Gastroesophageal sphincter (tissue), 4 donors: ENCODE measurements at regions not wholly inside any gene's neighbourhood (a gene's known extent, or its start where the extent isn't known, plus 50 kb on each side); places are given as distances from the start of the nearest gene placed in this dataset.

Experiments used
- ATAC-seq: fragments of 150-250 bp; one replicate; pipeline ENCODE4 v1.9.1; 2016; ENCODE audit warnings: mild to moderate bottlenecking, moderate library complexity
- H3K27ac ChIP-seq, 4 donors: fragments of 200-600 bp; sonication (generic) in 3 of 4; 1 replicate in 3 of 4; 2 replicates in 1 of 4; pipeline ENCODE4 v1.5.1; 2016 to 2019
- H3K27me3 ChIP-seq: fragments of 200-600 bp; sonication (generic); one replicate; pipeline ENCODE4 v1.5.1; 2019
- H3K36me3 ChIP-seq, 2 donors: fragments of 200-600 bp; sonication (generic); one replicate each; pipeline ENCODE4 v1.5.1; 2019; ENCODE audit warnings: control low read depth in 1 of 2
- H3K4me1 ChIP-seq, 3 donors: fragments of 200-600 bp; sonication (generic); 1 replicate in 2 of 3; 2 replicates in 1 of 3; pipeline ENCODE4 v1.5.1; 2016 to 2019; ENCODE audit warnings: control low read depth in 2 of 3
- H3K4me3 ChIP-seq, 2 donors: fragments of 200-600 bp; sonication (generic); one replicate each; pipeline ENCODE4 v1.5.1; 2019; ENCODE audit warnings: mild to moderate bottlenecking in 1 of 2, moderate library complexity in 1 of 2
- H3K9me3 ChIP-seq, 3 donors: fragments of 200-600 bp; sonication (generic); one replicate each; pipeline ENCODE4 v1.5.1; 2017 to 2019; ENCODE audit warnings: control low read depth in 2 of 3
- CTCF ChIP-seq, 4 experiments: fragments of 200-600 bp in 2 of 4; fragments of 450-650 bp in 2 of 4; sonication (generic) in 1 of 4; IDR thresholded peaks; one replicate each; pipeline ENCODE4 v1.5.1; 2017 to 2019; ENCODE audit warnings: antibody characterized with exemption in 4 of 4, mild to moderate bottlenecking in 2 of 4, moderate library complexity in 2 of 4
- EP300 ChIP-seq: sonication (generic); formaldehyde crosslinking; IDR thresholded peaks from one replicate; pipeline ENCODE4 v1.6.1; 2017; ENCODE audit warnings: antibody characterized with exemption, mild to moderate bottlenecking
- POLR2A ChIP-seq, 2 donors: fragments of 450-650 bp; IDR thresholded peaks; one replicate each; pipeline ENCODE4 v1.6.1; 2017; ENCODE audit warnings: antibody characterized with exemption in 2 of 2, mild to moderate bottlenecking in 2 of 2, moderate library complexity in 1 of 2
- POLR2AphosphoS5 ChIP-seq: sonication (generic); formaldehyde crosslinking; IDR thresholded peaks from one replicate; pipeline ENCODE4 v1.6.1; 2017; ENCODE audit warnings: antibody characterized with exemption
- whole genome bisulfite sequencing, 2 donors: methylation state at CpG; one replicate each; pipeline ENCODE4 v1.1.5; 2018; ENCODE audit warnings: low coverage in 1 of 2; 5-methylcytosine and 5-hydroxymethylcytosine counted together

GRCh38 chr18:10336749-10337350 is 117.6 kb upstream of the APCDD1 start:
- H3K4me3 ChIP-seq = no peak overlapping the region
- no peaks in the 10 kb centered on the region for H3K27me3 ChIP-seq
- WGBS, 2 donors = 75% methylated on average over 5 of the region's 14 CpGs; no CpG with 5 or more reads in 1 of the 2 donors
- H3K36me3 ChIP-seq = no peaks in the 10 kb centered on the region
- TF ChIP-seq POLR2A (IDR thresholded peaks at IDR 0.05) = no peak
- no peak for TF ChIP-seq CTCF (IDR thresholded peaks at IDR 0.05)
- TF ChIP-seq EP300 = no peak
- TF ChIP-seq POLR2AphosphoS5 = no peak
- H3K27ac ChIP-seq = no peak overlapping the region
- no peak for ATAC-seq
- H3K9me3 ChIP-seq = no peaks in the 10 kb centered on the region
- H3K4me1 ChIP-seq = no peaks in the 10 kb centered on the region

- Histone ChIP-seq H3K36me3 (no peaks in the 10 kb centered on the region), H3K27me3 (no peaks in the 10 kb centered on the region), H3K4me3 (no peak overlapping the region), H3K9me3 (no peaks in the 10 kb centered on the region), H3K27ac (no peak overlapping the region), H3K4me1 (no peaks in the 10 kb centered on the region)
- TF ChIP-seq POLR2AphosphoS5 = no peak
- no peak for TF ChIP-seq CTCF (IDR thresholded peaks at IDR 0.05)
- TF ChIP-seq EP300 = no peak
- TF ChIP-seq POLR2A (IDR thresholded peaks at IDR 0.05) = no peak
- no peak for ATAC-seq
- whole genome bisulfite sequencing, 2 donors = 88 to 92% methylated on average over 5 of the region's 5 CpGs
Measured at GRCh38 chr18:10340821-10341220, 113.6 kb upstream of the APCDD1 start.

GRCh38 chr18:10343778-10344177 is 110.7 kb upstream of the APCDD1 start:
- H3K9me3 ChIP-seq = no peaks in the 10 kb centered on the region
- no peak overlapping the region for H3K4me3 ChIP-seq
- peak overlapping the region in 1 of 4 donors; percentile 14 for H3K27ac ChIP-seq
- WGBS, 2 donors = 80 to 88% methylated on average over 1 of the region's 11 CpGs
- TF ChIP-seq CTCF (IDR thresholded peaks at IDR 0.05) (peak in 1 of 4 experiments; percentile 27), POLR2AphosphoS5 (no peak)
- no peaks in the 10 kb centered on the region for H3K4me1 ChIP-seq
- no peak for ATAC-seq
- H3K36me3 ChIP-seq = no peaks in the 10 kb centered on the region
- no peaks in the 10 kb centered on the region for H3K27me3 ChIP-seq

- WGBS, 2 donors = 73 to 78% methylated on average over 3 to 9 of the region's 17 CpGs
- no peak for ATAC-seq
Measured at GRCh38 chr18:10346749-10347415, 107.6 kb upstream of the APCDD1 start.

More at GRCh38 chr18:10346749-10347415, 107.6 kb upstream of the APCDD1 start:
- no peaks in the 10 kb centered on the region for H3K9me3 ChIP-seq
- H3K27me3 ChIP-seq = no peaks in the 10 kb centered on the region
- H3K4me1 ChIP-seq = peaks cover 0 to 4% (median 0%) of the 10 kb centered on the region in 3 donors
- H3K4me3 ChIP-seq = no peak overlapping the region
- no peak for TF ChIP-seq EP300
- no peak for TF ChIP-seq POLR2A (IDR thresholded peaks at IDR 0.05)
- TF ChIP-seq POLR2AphosphoS5 = no peak
- no peak for TF ChIP-seq CTCF (IDR thresholded peaks at IDR 0.05)
- H3K27ac ChIP-seq = peak overlapping the region in 1 of 4 donors; percentile 24
- no peaks in the 10 kb centered on the region for H3K36me3 ChIP-seq
